GM03348 (cell line): ENCODE measurements at regions not wholly inside any gene's neighbourhood (a gene's known extent, or its start where the extent isn't known, plus 50 kb on each side); places are given as distances from the start of the nearest gene placed in this dataset.
"Not testable (repeated sequence)": the region's sequence is repeated elsewhere in the genome, so short reads cannot be mapped to it uniquely, and the experiment has no call there.

Source experiments
- DNase-seq: peaks from one replicate; pipeline ENCODE4 v3.0.0; 2012; ENCODE audit warnings: low spot score

- DNase-seq: peak; percentile 19
These were observed 82.7 kb upstream of the PDZD8 start for GRCh38 chr10:117457932-117458331.

- no peak for DNase-seq
These were observed 82.0 kb upstream of the PDZD8 start for GRCh38 chr10:117457071-117457810.

- DNase-seq: peak; percentile 25
These were observed 80.1 kb upstream of the PDZD8 start for GRCh38 chr10:117455346-117455745.

- peak; percentile 44 for DNase-seq
These were observed 79.3 kb upstream of the PDZD8 start for GRCh38 chr10:117454502-117454901.

- DNase-seq: not testable (repeated sequence)
These were observed 78.2 kb upstream of the PDZD8 start for GRCh38 chr10:117453484-117453883.

- DNase-seq: peak; percentile 29
These were observed 75.7 kb upstream of the PDZD8 start for GRCh38 chr10:117450940-117451339.

- no peak for DNase-seq
These were observed 74.4 kb upstream of the PDZD8 start for GRCh38 chr10:117449636-117450035.

- DNase-seq: no peak
These were observed 73.6 kb upstream of the PDZD8 start for GRCh38 chr10:117448802-117449201.

GRCh38 chr10:117445992-117446391 lies 70.8 kb upstream of the PDZD8 start:
- DNase-seq: no peak

GRCh38 chr10:117444497-117445040 lies 69.3 kb upstream of the PDZD8 start:
- DNase-seq: no peak

GRCh38 chr10:117443686-117444041 lies 68.4 kb upstream of the PDZD8 start:
- DNase-seq: no peak

GRCh38 chr10:117442944-117443685 lies 67.9 kb upstream of the PDZD8 start:
- DNase-seq: peak; percentile 86

- DNase-seq: peak; percentile 34
These were observed 67.3 kb upstream of the PDZD8 start for GRCh38 chr10:117442521-117442920.

- peak; percentile 83 for DNase-seq
These were observed 66.7 kb upstream of the PDZD8 start for GRCh38 chr10:117441812-117442443.

GRCh38 chr10:117441361-117441760 lies 66.1 kb upstream of the PDZD8 start:
- no peak for DNase-seq

- DNase-seq: peak; percentile 88
These were observed 64.1 kb upstream of the PDZD8 start for GRCh38 chr10:117439243-117439912.

- no peak for DNase-seq
These were observed 57.6 kb upstream of the PDZD8 start for GRCh38 chr10:117432866-117433265.

GRCh38 chr10:117431160-117431559 lies 55.9 kb upstream of the PDZD8 start:
- peak; percentile 85 for DNase-seq

GRCh38 chr10:117430535-117430934 lies 55.3 kb upstream of the PDZD8 start:
- not testable (repeated sequence) for DNase-seq

GRCh38 chr10:117429643-117430265 lies 54.5 kb upstream of the PDZD8 start:
- DNase-seq: no peak

- no peak for DNase-seq
These were observed 52.1 kb upstream of the PDZD8 start for GRCh38 chr10:117427356-117427755.
